ENCODE measurements at regions not wholly inside any gene's neighbourhood (a gene's known extent, or its start where the extent isn't known, plus 50 kb on each side); places are given as distances from the start of the nearest gene placed in this dataset.

- H2AK5ac ChIP-seq (ENCODE audit: low read depth, low read length) = no peak overlapping the region
- DNase-seq (ENCODE audit: low read depth in 1 of 2, low spot score in 2 of 2) (no peak), FAIRE-seq (no peak)
- no peaks in the 10 kb centered on the region for H3K9me3 ChIP-seq (ENCODE audit: insufficient read depth in 2 of 2, low read depth in 1 of 2, low read length in 1 of 2)
- no peak for TF ChIP-seq POLR2AphosphoS5 (IDR thresholded peaks at IDR 0.05; ENCODE audit: low read depth, low read length)
- no peak for TF ChIP-seq MAFK (IDR thresholded peaks at IDR 0.05; ENCODE audit: low read depth, low read length)
- no peak for TF ChIP-seq HDAC2 (IDR thresholded peaks at IDR 0.05; ENCODE audit: borderline replicate concordance in 1 of 2, low read depth in 2 of 2, low read length in 2 of 2)
- TF ChIP-seq ATF2 (IDR thresholded peaks at IDR 0.05; ENCODE audit: low read length) = no peak
- H3K79me2 ChIP-seq (ENCODE audit: control insufficient read depth in 1 of 2, insufficient read depth in 2 of 2, low read length in 2 of 2) = no peaks in the 10 kb centered on the region
- no peak overlapping the region for H3K27ac ChIP-seq (ENCODE audit: low read depth, low read length)
- no peaks in the 10 kb centered on the region for H4K20me1 ChIP-seq (replicated peaks in 1 of 2; ENCODE audit: control insufficient read depth in 1 of 2, insufficient read depth in 2 of 2, low read length in 2 of 2)
- CTCF ChIA-PET (ENCODE audit: partially characterized antibody) = no interaction called here
- H3K18ac ChIP-seq (ENCODE audit: extremely low read depth, low read length) = no peak overlapping the region
- H3K56ac ChIP-seq (replicated peaks; ENCODE audit: insufficient read length, low read depth, low read length) = no peak overlapping the region
- no peak overlapping the region for H3K9ac ChIP-seq (replicated peaks in 1 of 4; ENCODE audit: extremely low read depth in 1 of 4, low read depth in 3 of 4, low read length in 3 of 4)
- H3K79me1 ChIP-seq (ENCODE audit: low read depth, low read length) = no peaks in the 10 kb centered on the region
- no peak overlapping the region for H4K91ac ChIP-seq (replicated peaks; ENCODE audit: insufficient read length, low read length)
- H3K23ac ChIP-seq (ENCODE audit: insufficient read length) = no peak overlapping the region
- H3K4me1 ChIP-seq (replicated peaks in 1 of 4; ENCODE audit: control insufficient read depth in 3 of 4, insufficient read depth in 4 of 4, low read length in 3 of 4) = no peaks in the 10 kb centered on the region
- H2BK12ac ChIP-seq (ENCODE audit: low read depth, low read length) = no peak overlapping the region
- H3K27me3 ChIP-seq (replicated peaks in 1 of 4; ENCODE audit: control insufficient read depth in 3 of 4, extremely low read depth in 1 of 4, insufficient read depth in 3 of 4, low read length in 3 of 4) = no peaks in the 10 kb centered on the region
- H3K23me2 ChIP-seq (ENCODE audit: low read depth, low read length) = no peaks in the 10 kb centered on the region
- H4K8ac ChIP-seq (ENCODE audit: extremely low read depth, insufficient read depth, low read length) = no peak overlapping the region
- POLR2A ChIA-PET (ENCODE audit: partially characterized antibody) = no interaction called here
- no peak overlapping the region for H3K4me2 ChIP-seq (ENCODE audit: insufficient read depth in 1 of 2, low read depth in 2 of 2, low read length in 2 of 2)
- H2BK20ac ChIP-seq (ENCODE audit: low read length) = no peak overlapping the region
- H4K5ac ChIP-seq (ENCODE audit: insufficient read length, low read depth, low read length) = no peak overlapping the region
- H2BK120ac ChIP-seq (replicated peaks; ENCODE audit: low read depth, low read length) = no peak overlapping the region
- H3K4ac ChIP-seq (replicated peaks; ENCODE audit: insufficient read length, low read depth, low read length) = no peak overlapping the region
- H2BK5ac ChIP-seq (ENCODE audit: low read depth, low read length) = no peak overlapping the region
- no peak overlapping the region for H3K14ac ChIP-seq (ENCODE audit: insufficient read length)
- 100% methylated on average over 1 of the region's 1 CpG; no CpG with 5 or more reads in 1 of the 2 experiments for WGBS, 2 experiments (ENCODE audit: extremely low coverage in 1 of 2, insufficient coverage in 1 of 2, insufficient read length in 1 of 2, insufficient replicate concordance in 2 of 2, low coverage in 1 of 2, low lambda C conversion rate in 2 of 2, missing lambda C conversion rate in 1 of 2)
- H3K4me3 ChIP-seq (ENCODE audit: extremely low read depth in 1 of 4, insufficient read depth in 2 of 4, low read depth in 3 of 4, low read length in 4 of 4) = no peak overlapping the region
- H2AFZ ChIP-seq (ENCODE audit: low read length) = no peak overlapping the region
- no peak overlapping the region for H2BK15ac ChIP-seq (ENCODE audit: low read length)
- no peaks in the 10 kb centered on the region for H3K36me3 ChIP-seq (ENCODE audit: control insufficient read depth in 2 of 4, insufficient read depth in 4 of 4, low read length in 3 of 4)
These were observed 149.3 kb upstream of the GYPA start for GRCh38 chr4:144289667-144290428.

All from H1 (cell line).